Keratinocyte (primary cell): ENCODE measurements at regions not wholly inside any gene's neighbourhood (a gene's known extent, or its start where the extent isn't known, plus 50 kb on each side); places are given as distances from the start of the nearest gene placed in this dataset.

ENCODE experiments used
- DNase-seq: peaks from one replicate; pipeline ENCODE4 v3.0.0-alpha.2; 2011; ENCODE audit warnings: low read depth, missing footprints, low spot score
- FAIRE-seq: peaks from 2 replicates; lab custom pipeline; 2011; peaks lifted over from hg19 to GRCh38; lab: Jason Lieb, UNC
- H2AFZ ChIP-seq: 2 replicates; pipeline ENCODE4 v1.6.0; 2012; ENCODE audit warnings: low read length, control low read depth, inconsistent platforms; ENCODE audit not compliant: control insufficient read depth
- H3K27ac ChIP-seq: 2 replicates; pipeline ENCODE4 v1.5.1; 2011; ENCODE audit warnings: low read length; ENCODE audit not compliant: control insufficient read depth, insufficient read depth
- H3K27me3 ChIP-seq: 3 replicates; pipeline ENCODE4 v1.6.0; 2011; ENCODE audit warnings: low read length; ENCODE audit not compliant: control insufficient read depth, insufficient read depth; ENCODE audit errors: extremely low read depth
- H3K36me3 ChIP-seq, 2 experiments: 2 replicates in 1 of 2; 3 replicates in 1 of 2; pipeline ENCODE4 v1.5.1; 2011; ENCODE audit warnings: low read length in 2 of 2, mild to moderate bottlenecking in 1 of 2; ENCODE audit not compliant: control insufficient read depth in 2 of 2, insufficient read depth in 2 of 2; ENCODE audit errors: extremely low read depth in 1 of 2
- H3K4me1 ChIP-seq: 3 replicates; pipeline ENCODE4 v1.5.1; 2011; ENCODE audit warnings: low read length; ENCODE audit not compliant: control insufficient read depth, insufficient read depth; ENCODE audit errors: extremely low read depth
- H3K4me2 ChIP-seq: 3 replicates; pipeline ENCODE4 v1.6.0; 2011; ENCODE audit warnings: low read depth, low read length; ENCODE audit not compliant: control insufficient read depth, insufficient read depth; ENCODE audit errors: extremely low read depth
- H3K4me3 ChIP-seq, 3 experiments: fragments of 200-600 bp in 1 of 3; sonication (generic) in 1 of 3; 2 replicates in 2 of 3; 3 replicates in 1 of 3; pipeline ENCODE4 v1.5.1; 2011 to 2016; ENCODE audit warnings: low read length in 3 of 3, mild to moderate bottlenecking in 3 of 3, control low read depth in 2 of 3, inconsistent platforms in 1 of 3, low read depth in 1 of 3, mixed read lengths in 1 of 3, mixed run types in 1 of 3, moderate library complexity in 1 of 3; ENCODE audit not compliant: control insufficient read depth in 2 of 3, insufficient read depth in 2 of 3; ENCODE audit errors: extremely low read depth in 1 of 3
- H3K79me2 ChIP-seq: 2 replicates; pipeline ENCODE4 v1.6.0; 2012; ENCODE audit warnings: low read length; ENCODE audit not compliant: control insufficient read depth, insufficient read depth
- H3K9ac ChIP-seq: 3 replicates; pipeline ENCODE4 v1.6.0; 2011; ENCODE audit warnings: low read length; ENCODE audit not compliant: control insufficient read depth, insufficient read depth; ENCODE audit errors: extremely low read depth
- H3K9me1 ChIP-seq: 3 replicates; pipeline ENCODE4 v1.6.0; 2011; ENCODE audit warnings: low read length; ENCODE audit not compliant: control insufficient read depth, insufficient read depth; ENCODE audit errors: extremely low read depth
- H3K9me3 ChIP-seq: 2 replicates; pipeline ENCODE4 v1.5.1; 2012; ENCODE audit warnings: low read depth, low read length; ENCODE audit not compliant: control insufficient read depth
- H4K20me1 ChIP-seq: 3 replicates; pipeline ENCODE4 v1.6.0; 2011; ENCODE audit warnings: low read length; ENCODE audit not compliant: control insufficient read depth, insufficient read depth; ENCODE audit errors: extremely low read depth
- EZH2 ChIP-seq: IDR thresholded peaks from one replicate; pipeline ENCODE4 v1.6.1; 2012; ENCODE audit warnings: inconsistent platforms, mild to moderate bottlenecking, low read length, moderate library complexity
- dilution Hi-C: fragments of 300-500 bp; cut with MboI; formaldehyde crosslinking; loops from one replicate; pipeline ENCODE4 v1.7.0; 2020; ENCODE audit warnings: low sequenced_read_pairs; ENCODE audit not compliant: extremely low pct_ligation_motif_present
- TF ChIP-seq, protein P1 (sequence below), 3 experiments: IDR thresholded peaks in 1 of 3; conservative IDR thresholded peaks in 1 of 3; optimal IDR thresholded peaks in 1 of 3; 2 replicates in 2 of 3; 3 replicates in 1 of 3; pipeline versions ENCODE3 to v1.5.1; 2011; ENCODE audit warnings: low read length in 3 of 3, mild to moderate bottlenecking in 3 of 3, moderate library complexity in 2 of 3, control low read depth in 1 of 3, inconsistent platforms in 1 of 3; ENCODE audit not compliant: insufficient read depth in 2 of 3; ENCODE audit errors: extremely low read depth in 1 of 3

DNA sequence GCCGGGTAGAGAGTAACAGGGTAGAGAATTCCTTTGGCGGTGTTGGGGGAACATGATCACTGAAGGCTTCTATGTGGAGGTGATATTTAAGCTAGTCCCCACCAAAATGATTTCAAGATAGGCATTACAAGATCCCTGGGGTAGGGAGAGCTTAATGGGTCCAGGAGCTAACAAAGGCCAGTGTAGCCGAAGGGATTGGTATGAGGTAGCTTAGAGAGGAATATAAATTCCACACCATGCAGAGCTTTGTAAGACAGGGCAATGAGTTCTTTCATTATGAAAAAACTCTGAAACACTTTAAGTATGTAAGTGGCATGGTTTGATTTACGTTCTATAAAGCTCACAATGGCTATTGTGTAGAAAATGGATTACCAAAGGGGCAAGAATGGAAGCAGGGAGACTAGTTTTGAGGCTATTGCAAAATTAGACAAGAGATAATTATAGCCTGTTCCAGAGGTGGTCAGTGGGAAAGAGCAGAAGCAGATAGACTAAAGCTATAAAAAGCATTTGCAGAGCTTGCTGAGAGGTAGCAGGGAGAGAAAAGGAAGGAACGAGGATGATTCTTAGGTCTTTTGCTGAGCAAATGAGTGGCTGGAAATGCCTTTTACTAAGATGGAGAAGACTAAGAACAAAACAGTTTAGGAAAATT, 119.7 kb upstream of the SLC25A13 start:
- no peak overlapping the region for H3K9ac ChIP-seq
- H3K27me3 ChIP-seq: no peaks in the 10 kb centered on the region
- no peaks in the 10 kb centered on the region for H3K79me2 ChIP-seq
- H3K27ac ChIP-seq: no peak overlapping the region
- H3K9me1 ChIP-seq: no peaks in the 10 kb centered on the region
- H3K36me3 ChIP-seq: no peaks in the 10 kb centered on the region
- no peaks in the 10 kb centered on the region for H3K4me1 ChIP-seq
- no peaks in the 10 kb centered on the region for H3K9me3 ChIP-seq
- FAIRE-seq (no peak), DNase-seq (no peak)
- H3K4me2 ChIP-seq: no peak overlapping the region
- H4K20me1 ChIP-seq: no peaks in the 10 kb centered on the region
- dilution Hi-C loops: no loop called here
- H3K4me3 ChIP-seq: no peak overlapping the region
- H2AFZ ChIP-seq: no peak overlapping the region
- no peak for TF ChIP-seq EZH2
- TF ChIP-seq, protein P1, sequence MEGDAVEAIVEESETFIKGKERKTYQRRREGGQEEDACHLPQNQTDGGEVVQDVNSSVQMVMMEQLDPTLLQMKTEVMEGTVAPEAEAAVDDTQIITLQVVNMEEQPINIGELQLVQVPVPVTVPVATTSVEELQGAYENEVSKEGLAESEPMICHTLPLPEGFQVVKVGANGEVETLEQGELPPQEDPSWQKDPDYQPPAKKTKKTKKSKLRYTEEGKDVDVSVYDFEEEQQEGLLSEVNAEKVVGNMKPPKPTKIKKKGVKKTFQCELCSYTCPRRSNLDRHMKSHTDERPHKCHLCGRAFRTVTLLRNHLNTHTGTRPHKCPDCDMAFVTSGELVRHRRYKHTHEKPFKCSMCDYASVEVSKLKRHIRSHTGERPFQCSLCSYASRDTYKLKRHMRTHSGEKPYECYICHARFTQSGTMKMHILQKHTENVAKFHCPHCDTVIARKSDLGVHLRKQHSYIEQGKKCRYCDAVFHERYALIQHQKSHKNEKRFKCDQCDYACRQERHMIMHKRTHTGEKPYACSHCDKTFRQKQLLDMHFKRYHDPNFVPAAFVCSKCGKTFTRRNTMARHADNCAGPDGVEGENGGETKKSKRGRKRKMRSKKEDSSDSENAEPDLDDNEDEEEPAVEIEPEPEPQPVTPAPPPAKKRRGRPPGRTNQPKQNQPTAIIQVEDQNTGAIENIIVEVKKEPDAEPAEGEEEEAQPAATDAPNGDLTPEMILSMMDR (optimal IDR thresholded peaks at IDR 0.05 in 1 of 3, IDR thresholded peaks at IDR 0.05 in 1 of 3, conservative IDR thresholded peaks at IDR 0.05 in 1 of 3; ENCODE audit: extremely low read depth in 1 of 3, insufficient read depth in 2 of 3, low read length in 3 of 3): no peak

GRCh38 chr7:96440328-96440727, 118.4 kb upstream of the SLC25A13 start:
- H3K9me3 ChIP-seq: no peaks in the 10 kb centered on the region
- H4K20me1 ChIP-seq: no peaks in the 10 kb centered on the region
- no peak overlapping the region for H2AFZ ChIP-seq
- dilution Hi-C loops: no loop called here
- no peaks in the 10 kb centered on the region for H3K27me3 ChIP-seq
- H3K4me2 ChIP-seq: no peak overlapping the region
- H3K9me1 ChIP-seq: no peaks in the 10 kb centered on the region
- H3K4me1 ChIP-seq: no peaks in the 10 kb centered on the region
- no peak overlapping the region for H3K9ac ChIP-seq
- DNase-seq (no peak), FAIRE-seq (no peak)
- H3K79me2 ChIP-seq: no peaks in the 10 kb centered on the region
- no peaks in the 10 kb centered on the region for H3K36me3 ChIP-seq
- no peak overlapping the region for H3K27ac ChIP-seq
- no peak overlapping the region for H3K4me3 ChIP-seq
- TF ChIP-seq, protein P1 (optimal IDR thresholded peaks at IDR 0.05 in 1 of 3, IDR thresholded peaks at IDR 0.05 in 1 of 3, conservative IDR thresholded peaks at IDR 0.05 in 1 of 3; ENCODE audit: extremely low read depth in 1 of 3, insufficient read depth in 2 of 3, low read length in 3 of 3): no peak
- no peak for TF ChIP-seq EZH2
